HG03354 (cell line): ENCODE measurements at regions not wholly inside any gene's neighbourhood (a gene's known extent, or its start where the extent isn't known, plus 50 kb on each side); places are given as distances from the start of the nearest gene placed in this dataset.

ENCODE experiments used
- ATAC-seq: cut with Tn5 transposase; IDR thresholded peaks from one replicate; pipeline ENCODE4 v1.9.1; 2021; ENCODE audit warnings: mild to moderate bottlenecking; ENCODE audit not compliant: unreplicated experiment, poor library complexity, severe bottlenecking

DNA sequence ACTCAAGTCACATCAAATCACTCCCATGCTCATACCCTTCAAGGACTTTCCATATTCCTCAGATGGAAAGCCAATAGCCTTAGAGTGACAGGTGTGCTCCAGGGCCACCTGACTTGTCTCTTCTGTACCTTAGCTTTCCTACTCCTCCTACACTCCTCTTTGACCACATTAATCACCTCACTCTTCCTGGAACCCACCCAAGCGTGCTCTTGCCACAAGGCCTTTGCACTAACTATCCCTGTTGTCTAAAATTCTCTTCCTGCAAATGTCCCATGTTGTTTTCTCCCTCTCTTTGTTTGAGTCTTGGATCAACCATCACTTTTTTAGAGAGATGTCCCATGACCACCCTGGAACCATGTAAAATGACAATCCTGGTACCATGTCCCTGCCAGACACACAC is 244.1 kb downstream of the AASDHPPT start:
- no peak for ATAC-seq

DNA sequence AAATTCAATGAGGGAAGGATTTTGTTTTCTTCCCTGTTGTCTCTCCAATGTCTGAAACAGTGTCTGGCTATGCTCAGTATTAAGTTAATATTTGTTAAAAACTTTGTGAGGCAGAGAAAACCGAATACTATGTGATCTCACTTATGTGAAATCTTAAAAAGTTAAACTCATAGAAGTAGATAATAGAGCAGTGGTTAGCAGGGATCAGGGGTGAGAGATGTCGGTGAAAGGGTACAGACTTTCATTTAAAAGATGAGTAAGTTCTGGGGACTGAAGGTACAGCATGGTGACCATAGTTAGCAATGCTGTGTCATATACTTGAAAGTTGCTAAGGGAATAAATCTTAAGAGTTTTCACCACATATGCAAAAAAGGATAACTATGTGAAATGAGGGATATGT is 244.6 kb downstream of the AASDHPPT start:
- no peak for ATAC-seq

DNA sequence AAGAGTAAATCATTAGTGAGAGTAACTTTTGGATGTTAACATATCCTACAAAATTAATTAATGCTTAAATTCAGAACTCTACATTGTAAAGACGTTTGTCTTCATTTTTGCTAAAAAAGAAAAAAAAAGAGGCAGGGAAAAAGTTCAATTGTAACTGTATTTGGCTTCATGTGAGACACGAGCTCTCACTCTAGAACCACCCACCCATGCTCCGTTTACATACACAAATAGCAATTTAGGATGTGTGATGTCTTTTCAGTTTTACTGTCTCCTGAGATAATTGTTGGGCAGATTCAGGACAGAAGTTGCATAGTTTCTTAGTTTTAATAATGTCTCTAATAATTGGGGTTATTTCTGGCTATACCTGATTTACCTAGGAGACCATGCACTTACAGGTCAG is 248.6 kb downstream of the AASDHPPT start:
- no peak for ATAC-seq

DNA sequence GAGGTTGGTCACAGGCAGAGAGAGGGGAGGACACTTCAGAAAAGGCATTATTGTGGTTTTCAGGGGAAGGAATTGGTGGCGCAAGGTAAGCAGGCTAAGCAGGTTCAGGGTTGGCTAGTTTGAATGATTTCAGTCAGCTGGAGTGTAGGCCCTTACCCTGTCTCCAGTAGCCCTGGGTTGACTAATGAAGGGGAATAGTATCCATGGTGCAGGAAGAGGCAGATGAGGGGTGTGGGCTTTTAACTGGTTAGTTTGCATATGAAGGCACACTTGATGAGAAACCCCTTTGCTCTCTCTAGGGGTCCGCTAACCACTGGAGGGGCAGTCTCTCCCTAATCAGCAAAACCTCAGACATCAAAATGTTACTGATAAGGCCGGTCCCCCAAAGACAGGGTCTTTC is 249.7 kb downstream of the AASDHPPT start:
- ATAC-seq: no peak

DNA sequence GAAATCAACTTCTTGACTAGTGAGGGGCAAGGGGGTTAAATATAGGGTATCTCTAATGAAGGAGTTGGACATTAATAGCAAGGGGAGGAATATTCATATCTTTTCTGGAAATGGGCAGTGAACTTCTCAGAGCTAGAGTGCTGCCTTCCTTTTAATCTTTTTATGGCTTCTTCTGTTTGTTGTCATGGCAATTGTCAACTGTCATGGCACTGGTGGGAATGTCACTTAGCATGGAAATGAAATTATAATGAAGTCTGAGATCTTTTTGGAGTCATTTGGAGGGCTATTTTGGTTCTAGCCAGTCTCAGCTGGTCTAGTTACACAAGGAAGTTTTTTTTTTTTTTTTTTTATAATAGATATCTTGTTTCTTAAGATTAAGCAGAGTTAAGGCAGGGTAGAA is 250.2 kb downstream of the AASDHPPT start:
- no peak for ATAC-seq

- ATAC-seq: no peak
Measured at GRCh38 chr11:106329273-106330018, 252.0 kb downstream of the AASDHPPT start.

DNA sequence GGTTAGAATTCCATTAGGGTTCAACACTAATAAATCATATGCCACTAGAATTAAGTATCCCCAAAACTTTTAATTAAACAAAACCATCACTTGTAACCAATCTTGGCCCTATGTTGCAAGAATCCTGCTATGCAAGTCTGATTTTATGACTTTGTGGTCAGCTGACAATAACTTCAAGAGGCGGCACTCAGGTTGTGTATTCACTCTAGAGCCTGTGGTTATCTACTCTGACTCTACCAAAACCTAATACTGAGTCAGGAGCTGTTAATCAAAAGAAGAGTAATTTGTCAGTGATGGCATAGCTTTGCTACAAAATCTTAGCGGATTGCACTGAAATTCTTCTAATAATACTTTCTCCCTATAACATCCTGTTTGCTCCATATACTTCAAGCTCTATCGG is 253.7 kb downstream of the AASDHPPT start:
- no peak for ATAC-seq

DNA sequence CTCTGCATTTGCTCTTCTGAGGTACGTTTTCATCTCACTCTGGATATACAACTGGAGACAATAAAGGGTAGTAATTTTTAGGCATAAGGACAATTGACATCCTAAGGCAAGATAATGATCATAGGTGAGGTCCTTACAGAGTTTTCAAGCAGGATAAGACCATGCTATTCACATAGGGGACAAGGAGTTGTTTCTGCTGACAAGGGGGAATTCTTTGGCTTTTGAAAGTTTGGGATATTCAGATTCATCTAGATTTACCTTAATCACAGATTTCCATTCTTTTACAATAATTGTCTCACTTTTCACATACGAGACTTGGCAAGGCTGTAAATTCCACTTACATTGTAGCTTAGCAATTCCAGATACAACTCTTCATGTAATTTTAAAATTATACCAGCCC is 256.2 kb downstream of the AASDHPPT start:
- no peak for ATAC-seq

- no peak for ATAC-seq
Measured at GRCh38 chr11:106344394-106344793, 266.9 kb downstream of the AASDHPPT start.

GRCh38 chr11:106344966-106345365 is 267.5 kb downstream of the AASDHPPT start:
- no peak for ATAC-seq

GRCh38 chr11:106353031-106353430 is 275.6 kb downstream of the AASDHPPT start:
- no peak for ATAC-seq

GRCh38 chr11:106369224-106369623 is 291.8 kb downstream of the AASDHPPT start:
- ATAC-seq: no peak

- ATAC-seq: no peak
Measured at GRCh38 chr11:106378513-106379179, 301.2 kb downstream of the AASDHPPT start.

- no peak for ATAC-seq
Measured at GRCh38 chr11:106379265-106379664, 301.8 kb downstream of the AASDHPPT start.

DNA sequence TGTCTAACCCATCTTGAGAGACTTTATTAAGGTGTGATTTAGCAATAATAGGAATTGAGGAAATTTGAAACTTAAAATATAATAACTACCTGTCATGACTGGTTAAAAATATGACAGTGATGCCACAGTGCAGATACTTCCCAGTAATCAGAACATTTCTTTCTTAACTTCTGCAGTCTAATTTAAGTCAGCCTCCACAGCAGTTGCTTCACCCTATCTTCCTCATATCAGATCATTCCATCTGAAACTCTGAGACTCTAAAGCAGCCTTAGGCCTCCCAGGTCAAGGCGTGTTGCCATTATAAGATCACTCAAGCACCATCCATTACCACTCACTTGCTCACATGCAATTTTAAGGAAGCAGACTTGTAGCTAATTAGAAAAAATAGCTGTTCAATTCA is 302.2 kb downstream of the AASDHPPT start:
- ATAC-seq: no peak

GRCh38 chr11:106381895-106382294 is 304.4 kb downstream of the AASDHPPT start:
- no peak for ATAC-seq

- no peak for ATAC-seq
Measured at GRCh38 chr11:106384429-106384828, 307.0 kb downstream of the AASDHPPT start.

DNA sequence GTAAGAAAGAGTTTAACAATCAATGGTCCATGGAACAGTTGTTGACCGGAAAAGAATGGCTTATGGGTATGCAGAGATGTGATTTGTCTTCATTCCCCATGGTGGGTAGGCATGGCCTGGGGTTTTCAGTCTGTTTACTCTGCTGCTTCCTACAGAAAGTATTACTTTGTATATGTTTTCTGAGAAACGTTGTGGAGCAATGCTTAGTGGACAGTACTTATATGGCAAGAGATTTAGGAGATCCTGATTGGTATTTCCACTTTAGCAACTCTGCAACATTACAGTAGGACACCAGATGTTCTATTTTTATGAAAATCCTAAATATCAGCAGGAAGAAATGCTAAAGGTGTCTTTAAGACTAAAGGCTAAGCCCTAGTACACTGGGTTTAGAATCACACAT is 309.1 kb downstream of the AASDHPPT start:
- no peak for ATAC-seq

- no peak for ATAC-seq
Measured at GRCh38 chr11:106389101-106389500, 311.6 kb downstream of the AASDHPPT start.

- no peak for ATAC-seq
Measured at GRCh38 chr11:106390078-106390477, 312.6 kb downstream of the AASDHPPT start.

- ATAC-seq: no peak
Measured at GRCh38 chr11:106391771-106392420, 314.4 kb downstream of the AASDHPPT start.
